GM19023 (cell line): ENCODE measurements at regions not wholly inside any gene's neighbourhood (a gene's known extent, or its start where the extent isn't known, plus 50 kb on each side); places are given as distances from the start of the nearest gene placed in this dataset.

Source experiments
- ATAC-seq: cut with Tn5 transposase; IDR thresholded peaks from one replicate; pipeline ENCODE4 v1.9.1; 2021; ENCODE audit warnings: mild to moderate bottlenecking, moderate library complexity; ENCODE audit not compliant: unreplicated experiment

- no peak for ATAC-seq
Measured at GRCh38 chr18:1993866-1994265, 577.4 kb downstream of the METTL4 start.

GRCh38 chr18:1994471-1994870, 576.8 kb downstream of the METTL4 start:
- no peak for ATAC-seq

- no peak for ATAC-seq
Measured at GRCh38 chr18:1995041-1995612, 576.2 kb downstream of the METTL4 start.

GRCh38 chr18:1998121-1998520, 573.2 kb downstream of the METTL4 start:
- ATAC-seq = no peak

- no peak for ATAC-seq
Measured at GRCh38 chr18:1999387-1999786, 571.9 kb downstream of the METTL4 start.

- ATAC-seq = no peak
Measured at GRCh38 chr18:2002151-2002550, 569.2 kb downstream of the METTL4 start.

GRCh38 chr18:2002604-2003003, 568.7 kb downstream of the METTL4 start:
- ATAC-seq = no peak

- ATAC-seq = no peak
Measured at GRCh38 chr18:2009942-2010697, 561.2 kb downstream of the METTL4 start.

GRCh38 chr18:2027016-2027415, 544.3 kb downstream of the METTL4 start:
- ATAC-seq = no peak

- ATAC-seq = no peak
Measured at GRCh38 chr18:2027756-2028155, 543.5 kb downstream of the METTL4 start.

- ATAC-seq = no peak
Measured at GRCh38 chr18:2028986-2029385, 542.3 kb downstream of the METTL4 start.

- no peak for ATAC-seq
Measured at GRCh38 chr18:2030647-2031046, 540.7 kb downstream of the METTL4 start.

GRCh38 chr18:2032036-2032435, 539.3 kb downstream of the METTL4 start:
- no peak for ATAC-seq

GRCh38 chr18:2035056-2035455, 536.2 kb downstream of the METTL4 start:
- no peak for ATAC-seq

GRCh38 chr18:2036086-2036485, 535.2 kb downstream of the METTL4 start:
- ATAC-seq = no peak

- no peak for ATAC-seq
Measured at GRCh38 chr18:2040279-2040678, 531.0 kb downstream of the METTL4 start.

- ATAC-seq = no peak
Measured at GRCh38 chr18:2049986-2050385, 521.3 kb downstream of the METTL4 start.

- no peak for ATAC-seq
Measured at GRCh38 chr18:2050702-2051201, 520.6 kb downstream of the METTL4 start.

- no peak for ATAC-seq
Measured at GRCh38 chr18:2053490-2054089, 517.7 kb downstream of the METTL4 start.

- no peak for ATAC-seq
Measured at GRCh38 chr18:2059336-2059735, 512.0 kb downstream of the METTL4 start.

GRCh38 chr18:2060086-2060485, 511.2 kb downstream of the METTL4 start:
- ATAC-seq = no peak

- no peak for ATAC-seq
Measured at GRCh38 chr18:2070631-2071030, 500.7 kb downstream of the METTL4 start.
